IPS-NIHi7 (cell line): ENCODE measurements at regions not wholly inside any gene's neighbourhood (a gene's known extent, or its start where the extent isn't known, plus 50 kb on each side); places are given as distances from the start of the nearest gene placed in this dataset.
"Not testable (repeated sequence)": the region's sequence is repeated elsewhere in the genome, so short reads cannot be mapped to it uniquely, and the experiment has no call there.

Experiments used
- DNase-seq: peaks from one replicate; pipeline ENCODE4 v3.0.0; 2012; ENCODE audit warnings: mixed read lengths; ENCODE audit errors: extremely low spot score

DNA sequence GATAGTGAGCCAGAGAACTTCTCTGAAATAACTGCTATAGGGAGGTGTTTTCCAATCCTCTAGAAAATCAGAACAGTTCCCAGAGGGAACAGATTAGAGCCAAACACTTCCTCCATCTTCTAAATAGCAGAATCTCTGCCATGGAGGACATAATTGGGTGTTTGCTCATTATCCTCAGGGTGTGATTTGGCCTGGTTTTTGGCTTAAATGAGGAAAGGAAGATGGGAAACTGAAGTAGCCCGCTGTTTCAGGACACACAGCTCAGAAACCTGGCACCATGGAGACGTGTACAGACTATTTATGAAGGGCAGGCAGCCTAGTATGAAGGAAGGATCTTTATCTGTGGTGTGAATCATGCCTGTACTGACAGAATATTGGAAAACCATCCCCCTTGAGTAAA is 231.7 kb upstream of the PRKD1 start:
- DNase-seq, result no peak

DNA sequence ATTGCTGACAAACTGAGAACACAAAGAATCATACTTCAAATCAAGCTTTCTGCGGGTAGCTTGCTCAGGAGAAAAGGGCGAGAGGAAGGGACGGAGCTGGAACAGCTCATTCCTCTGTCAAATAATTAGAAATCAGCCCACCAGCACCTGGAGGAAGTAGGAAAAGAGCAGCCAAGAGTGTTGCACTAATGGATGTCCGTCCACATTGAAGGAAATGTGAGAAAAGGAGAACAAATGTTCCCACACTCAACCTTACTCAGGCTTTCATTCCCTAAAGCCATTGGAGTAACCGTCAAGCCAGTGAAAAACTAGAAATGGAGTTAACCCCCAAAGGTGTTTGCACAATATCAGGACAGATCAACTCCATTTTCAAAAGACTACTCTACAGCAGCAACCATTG is 233.0 kb upstream of the PRKD1 start:
- DNase-seq, result no peak

- DNase-seq, result no peak
Measured at GRCh38 chr14:30162066-30162465, 234.4 kb upstream of the PRKD1 start.

- DNase-seq, result no peak
Measured at GRCh38 chr14:30165255-30165654, 237.6 kb upstream of the PRKD1 start.

DNA sequence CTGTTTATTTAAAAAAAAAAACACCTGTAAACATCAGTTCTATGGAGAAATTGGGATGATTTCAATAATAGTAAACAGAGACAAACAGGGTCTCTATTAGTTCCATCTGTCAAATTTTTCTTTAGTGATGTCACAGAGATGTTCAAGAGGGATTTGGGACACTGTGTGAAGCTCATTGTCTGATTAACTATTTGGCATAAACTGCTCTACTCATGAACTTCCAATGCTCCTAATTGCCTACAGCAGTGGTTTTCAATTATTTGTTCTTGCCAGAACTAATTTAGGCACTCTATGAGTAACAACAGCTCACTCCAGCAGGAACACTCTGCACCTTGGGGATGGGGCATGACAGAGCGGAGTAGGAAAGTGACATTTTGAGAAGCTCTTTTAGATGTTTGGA is 250.1 kb upstream of the PRKD1 start:
- no peak for DNase-seq

GRCh38 chr14:30179381-30180130 is 251.9 kb upstream of the PRKD1 start:
- DNase-seq, result no peak

DNA sequence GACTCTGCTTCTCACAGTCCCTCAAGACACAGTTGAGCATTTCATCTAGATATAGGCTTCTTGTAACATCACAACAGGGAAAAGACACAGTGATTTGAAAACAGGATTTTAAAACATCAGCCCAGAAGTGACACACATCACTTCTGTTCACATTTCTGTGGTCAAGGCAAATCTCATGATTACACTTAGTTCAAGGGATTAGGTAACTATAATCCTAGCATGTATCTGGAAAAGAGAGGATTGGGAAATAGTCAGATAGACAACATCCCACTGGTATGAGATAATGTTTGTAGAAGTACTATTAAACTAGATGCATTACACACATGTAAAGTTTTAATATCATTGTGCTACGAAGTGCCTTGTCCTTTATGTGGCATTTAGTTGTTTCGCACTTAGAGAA is 252.6 kb upstream of the PRKD1 start:
- no peak for DNase-seq

- DNase-seq, result no peak
Measured at GRCh38 chr14:30185832-30186231, 258.2 kb upstream of the PRKD1 start.

DNA sequence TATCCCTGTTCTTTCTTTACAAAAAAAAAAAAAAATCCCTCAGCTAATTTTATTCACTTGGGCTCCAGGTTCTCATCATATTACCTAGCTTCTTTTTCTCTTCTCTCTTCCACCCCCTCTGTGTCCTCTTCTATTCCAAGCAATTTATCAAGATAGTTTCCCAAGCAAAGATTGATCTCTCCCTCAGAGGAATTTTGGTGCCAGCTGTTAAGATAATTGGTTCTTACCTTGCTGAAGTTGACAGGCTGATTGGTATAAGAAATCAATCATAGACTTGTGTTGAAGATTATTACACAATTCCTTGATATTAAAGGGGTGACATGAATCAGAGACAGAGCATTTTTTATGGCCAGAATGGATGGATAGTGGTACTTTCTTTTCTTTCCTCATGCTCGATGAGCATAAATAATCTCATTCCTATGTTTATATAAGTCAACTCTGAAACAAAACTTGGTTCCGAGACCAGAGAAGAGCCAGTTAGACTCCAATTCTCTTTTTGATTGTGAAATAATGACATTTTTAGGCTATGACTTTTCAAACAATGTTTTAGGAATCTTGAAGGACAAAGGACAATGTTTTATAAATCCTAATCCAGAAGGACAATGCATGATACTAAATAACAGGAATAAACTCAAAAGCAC is 264.1 kb upstream of the PRKD1 start:
- no peak for DNase-seq

DNA sequence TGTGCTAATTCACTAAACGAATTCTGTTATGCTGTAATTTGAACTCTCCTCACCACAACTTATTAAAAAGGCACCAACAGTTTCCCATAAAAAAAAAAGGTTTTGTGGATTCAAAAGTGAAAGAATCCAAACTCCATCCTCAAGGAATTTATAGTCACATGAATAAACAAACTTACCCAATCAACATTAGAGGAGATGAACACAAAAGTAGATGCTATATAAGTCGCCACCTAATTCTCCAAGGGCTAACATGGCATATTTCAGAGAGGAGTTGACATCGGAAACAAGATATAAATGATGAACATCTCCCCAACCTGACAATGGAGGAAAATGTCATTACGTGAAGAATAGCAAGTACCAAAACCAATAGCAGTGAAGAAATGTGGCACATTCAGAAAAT is 265.5 kb upstream of the PRKD1 start:
- DNase-seq, result no peak

DNA sequence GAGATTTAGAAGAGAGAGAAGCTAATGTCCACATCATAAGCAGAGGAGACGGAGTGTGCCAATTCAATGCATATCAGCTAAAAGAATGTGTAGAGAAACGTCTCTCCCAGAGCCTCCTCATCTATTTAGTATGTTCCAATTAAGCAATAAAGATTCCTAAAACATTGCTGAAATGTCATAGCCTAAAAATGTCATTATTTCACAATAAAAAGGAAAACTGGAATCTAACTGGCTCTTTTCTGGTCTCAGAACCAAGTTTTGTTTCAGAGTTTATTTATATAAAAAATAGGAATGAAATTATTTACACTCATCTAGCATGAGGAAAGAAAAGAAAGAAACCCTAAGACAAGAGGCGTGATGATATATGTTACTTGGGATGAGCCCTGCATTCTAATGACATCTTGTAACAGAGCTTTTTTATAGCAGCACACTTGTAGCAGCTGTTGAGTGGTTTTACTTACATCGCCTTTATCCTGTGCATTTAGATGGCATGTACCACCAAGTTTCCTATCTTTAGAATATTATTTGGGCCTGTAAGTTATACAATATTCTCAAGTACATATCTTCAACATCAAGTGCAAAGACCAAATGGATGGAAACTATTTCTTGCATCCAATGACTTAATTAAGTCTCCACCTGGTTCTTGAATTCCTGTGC is 266.3 kb upstream of the PRKD1 start:
- DNase-seq, result no peak

DNA sequence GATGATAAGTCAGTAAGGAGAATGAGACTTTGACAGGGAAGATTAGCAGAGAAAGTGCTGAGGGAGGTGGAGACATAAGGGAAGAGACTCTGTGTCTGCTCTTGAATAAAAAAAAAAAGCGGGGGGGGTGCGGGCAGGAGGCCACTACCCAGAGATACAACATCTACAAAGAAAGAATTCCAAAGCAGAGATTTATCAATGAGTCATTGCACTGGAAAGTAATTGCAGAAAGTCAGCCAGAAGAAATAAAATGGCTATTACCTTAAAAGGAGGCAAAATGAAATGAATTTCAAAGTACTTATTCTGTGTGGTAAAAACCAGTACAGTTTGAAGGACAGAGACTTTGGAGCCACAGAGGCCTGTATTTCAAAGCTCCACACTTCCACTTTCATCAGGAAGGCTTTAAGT is 267.1 kb upstream of the PRKD1 start:
- DNase-seq, result no peak

- DNase-seq, result no peak
Measured at GRCh38 chr14:30195941-30196340, 268.3 kb upstream of the PRKD1 start.

DNA sequence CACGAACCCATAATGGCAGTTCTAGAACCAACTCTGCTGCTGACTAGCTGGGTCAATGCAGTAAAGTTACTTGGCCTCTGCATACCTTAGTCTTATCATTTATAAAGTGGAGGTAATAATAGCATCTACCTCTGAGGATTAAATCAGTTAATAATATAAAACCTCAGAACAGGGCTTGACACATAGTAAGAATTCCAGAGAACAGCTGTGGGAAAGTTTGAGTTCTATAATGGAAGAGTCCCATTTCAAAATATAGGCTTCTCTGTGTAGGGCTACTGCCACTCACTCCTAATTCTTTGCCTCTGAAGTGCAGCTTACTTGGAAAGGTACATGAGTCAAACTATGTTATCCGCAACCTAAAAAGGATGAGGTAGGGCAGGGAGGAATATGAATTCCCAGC is 269.2 kb upstream of the PRKD1 start:
- no peak for DNase-seq

DNA sequence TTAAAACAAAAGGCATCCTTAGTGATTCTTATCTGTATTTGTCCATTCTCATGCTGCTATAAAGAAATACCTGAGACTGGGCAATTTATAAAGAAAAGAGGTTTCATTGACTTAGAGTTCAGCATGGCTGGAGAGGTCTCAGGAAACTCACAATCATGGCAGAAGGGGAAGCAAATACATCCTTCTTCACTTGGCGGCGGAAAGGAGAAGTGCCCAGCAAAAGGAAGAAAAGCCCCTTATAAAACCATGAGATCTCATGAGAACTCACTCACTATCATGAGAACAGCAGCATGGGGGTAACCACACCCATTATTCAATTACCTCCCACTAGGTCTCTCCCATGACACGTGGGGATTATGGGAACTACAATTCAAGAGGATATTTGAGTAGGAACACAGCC is 271.1 kb upstream of the PRKD1 start:
- not testable (repeated sequence) for DNase-seq

GRCh38 chr14:30204431-30204980 is 276.9 kb upstream of the PRKD1 start:
- no peak for DNase-seq

DNA sequence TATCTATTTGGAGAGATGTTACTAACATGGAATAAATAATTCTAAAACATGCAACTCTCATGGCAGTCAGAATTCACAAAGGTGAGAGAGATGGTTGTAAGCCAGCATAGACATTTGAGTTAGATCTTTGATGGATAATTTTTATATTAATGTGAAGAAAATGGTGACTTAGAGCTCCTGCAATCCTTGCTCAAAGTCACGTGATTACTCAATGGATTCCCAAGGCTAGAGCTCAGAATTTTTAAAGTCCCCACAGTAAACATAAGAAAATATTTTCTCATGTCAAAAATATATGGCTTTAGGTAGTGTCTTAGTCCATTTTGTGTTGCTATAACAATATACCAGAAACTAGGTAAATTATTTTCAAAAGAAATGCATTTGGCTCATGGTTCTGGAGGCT is 281.5 kb upstream of the PRKD1 start:
- no peak for DNase-seq

GRCh38 chr14:30210630-30211029 is 283.0 kb upstream of the PRKD1 start:
- no peak for DNase-seq

DNA sequence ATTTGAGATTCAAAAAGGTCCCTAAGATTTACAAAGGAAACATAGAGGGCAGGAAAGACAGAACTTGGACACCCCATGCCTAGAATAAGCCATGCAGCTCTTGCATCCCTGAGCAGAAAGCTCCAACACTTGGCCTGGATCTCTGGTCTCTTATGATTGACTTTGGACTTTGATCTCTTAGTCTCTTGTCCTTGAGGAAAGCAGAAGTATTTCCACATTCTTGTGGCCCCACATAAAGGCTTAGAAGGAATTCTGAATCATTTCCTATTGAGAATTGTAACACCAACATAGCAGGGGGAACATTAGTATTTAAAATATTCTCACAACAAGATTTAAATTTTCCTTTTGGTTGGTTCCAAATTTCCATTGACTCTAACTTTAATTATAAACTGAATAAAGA is 283.7 kb upstream of the PRKD1 start:
- DNase-seq, result no peak

DNA sequence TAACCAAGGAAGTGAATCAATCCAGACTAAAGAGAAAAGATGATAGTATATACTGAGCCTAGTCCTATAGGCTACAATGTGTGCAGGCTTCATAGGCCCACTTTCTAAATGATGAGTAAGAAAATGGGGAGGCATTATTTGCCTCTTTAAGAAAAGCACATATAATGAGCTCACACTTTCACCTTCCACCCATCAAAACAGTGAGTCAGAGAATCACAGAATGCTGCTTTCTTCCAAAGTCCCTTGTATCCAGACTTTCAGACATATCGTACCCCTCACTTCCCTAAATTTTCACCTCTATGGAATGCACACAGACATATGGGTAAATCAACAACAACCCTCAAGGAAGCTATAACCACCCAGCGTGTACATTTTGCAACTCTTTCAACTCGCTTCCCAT is 286.4 kb upstream of the PRKD1 start:
- no peak for DNase-seq

DNA sequence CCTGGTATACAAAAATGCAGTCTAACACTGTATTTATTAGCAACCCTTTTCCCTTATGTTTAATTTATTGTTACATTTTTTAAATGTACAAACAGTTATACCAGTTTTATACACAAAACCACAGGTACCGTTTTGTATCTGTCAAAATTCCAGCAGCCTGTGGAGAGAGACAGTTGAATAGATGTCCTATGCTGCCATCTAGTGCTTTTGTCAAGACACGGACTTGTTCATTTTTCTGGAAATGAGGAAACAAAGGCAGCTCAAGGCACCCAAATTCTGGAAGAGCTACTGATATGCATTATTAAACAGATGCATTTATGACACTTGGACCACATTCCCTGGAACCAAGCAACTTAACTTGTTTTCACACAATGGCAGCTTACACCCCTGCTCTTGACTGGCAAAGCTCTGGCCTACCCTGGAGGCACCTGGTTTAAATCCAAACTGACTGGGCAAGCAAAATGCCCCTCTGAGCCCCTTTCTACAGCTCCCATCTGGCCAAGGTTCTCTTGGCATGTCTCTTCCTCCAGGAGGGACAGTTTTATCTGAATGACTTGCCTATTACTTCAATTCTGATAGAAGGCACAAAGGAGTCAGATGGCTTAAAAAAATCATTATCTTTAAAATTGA is 286.9 kb upstream of the PRKD1 start:
- peak; percentile 52 for DNase-seq

- no peak for DNase-seq
Measured at GRCh38 chr14:30218907-30219306, 291.3 kb upstream of the PRKD1 start.
